ENCODE measurements at regions not wholly inside any gene's neighbourhood (a gene's known extent, or its start where the extent isn't known, plus 50 kb on each side); places are given as distances from the start of the nearest gene placed in this dataset.

DNA sequence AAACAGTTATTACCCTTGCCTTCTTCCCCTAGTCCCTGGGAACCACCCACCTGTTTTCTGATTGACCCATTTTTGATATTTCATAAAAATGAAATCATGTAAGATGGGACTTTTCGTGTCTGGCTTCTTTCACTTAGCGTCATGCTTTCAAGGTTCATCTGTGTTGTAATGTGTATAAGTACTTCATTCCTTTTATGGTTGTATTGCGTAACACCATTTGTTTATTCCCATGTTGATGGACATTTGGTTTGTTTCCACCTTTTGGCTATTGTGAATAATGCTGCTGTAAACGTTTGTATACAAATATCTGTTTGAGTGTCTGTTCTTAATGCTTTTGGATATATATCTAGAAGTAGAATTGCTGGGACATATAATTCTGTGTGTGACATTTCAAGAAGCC is 650.1 kb upstream of the COX7C start:
- no peak for TF ChIP-seq EP300 (IDR thresholded peaks at IDR 0.05; ENCODE audit: low read depth)
- TF ChIP-seq POLR2A (IDR thresholded peaks at IDR 0.05), result no peak

Data from transverse colon (tissue), 1 donor.